ENCODE measurements at regions not wholly inside any gene's neighbourhood (a gene's known extent, or its start where the extent isn't known, plus 50 kb on each side); places are given as distances from the start of the nearest gene placed in this dataset.

GRCh38 chr21:28113718-28114117 lies 879.0 kb downstream of the LTN1 start:
- Histone ChIP-seq H3K4me3 (ENCODE audit: control extremely low read depth in 1 of 5, extremely low read depth in 1 of 5, insufficient read depth in 1 of 5, low read depth in 2 of 5, low read length in 4 of 5) (no peak overlapping the region), H3K9ac (ENCODE audit: low read length) (no peak overlapping the region), H3K4me2 (replicated peaks; ENCODE audit: low read depth, low read length, poor library complexity, severe bottlenecking) (no peak overlapping the region), H4K20me1 (ENCODE audit: control insufficient read depth, insufficient read depth, low read length, poor library complexity, severe bottlenecking) (no peaks in the 10 kb centered on the region), H3K4me1 (ENCODE audit: control insufficient read depth in 2 of 2, insufficient read depth in 2 of 2, low read length in 2 of 2) (no peaks in the 10 kb centered on the region), H3K27me3 (replicated peaks in 1 of 4; ENCODE audit: control extremely low read depth in 1 of 4, control insufficient read depth in 3 of 4, insufficient read depth in 4 of 4, low read length in 3 of 4) (no peaks in the 10 kb centered on the region), H3K27ac (ENCODE audit: low read length in 2 of 2) (no peak overlapping the region), H3K79me2 (ENCODE audit: control insufficient read depth, insufficient read depth, low read length) (no peaks in the 10 kb centered on the region), H3K9me3 (ENCODE audit: control extremely low read depth in 1 of 3, control insufficient read depth in 2 of 3, insufficient read depth in 1 of 3, low read length in 2 of 3) (peaks cover 0 to 3% (median 1%) of the 10 kb centered on the region in 3 donors), H2AFZ (ENCODE audit: insufficient read depth, low read depth, low read length, poor library complexity, severe bottlenecking) (no peak overlapping the region), H3K36me3 (replicated peaks in 1 of 2; ENCODE audit: control extremely low read depth in 1 of 2, control insufficient read depth in 1 of 2, extremely low read depth in 1 of 2, insufficient read depth in 2 of 2, low read length in 1 of 2) (no peaks in the 10 kb centered on the region)
- Mint-ChIP-seq H3K27me3 (no peaks in the 10 kb centered on the region), H3K9me3 (ENCODE audit: insufficient read depth) (peaks cover under 1% of the 10 kb centered on the region), H3K4me1 (no peaks in the 10 kb centered on the region), H3K4me3 (no peak overlapping the region), H3K27ac (no peak overlapping the region)
- TF ChIP-seq EZH2 (IDR thresholded peaks at IDR 0.05; ENCODE audit: borderline replicate concordance, insufficient read depth, low read depth, low read length, poor library complexity, severe bottlenecking) = no peak
- TF ChIP-seq, protein P1, sequence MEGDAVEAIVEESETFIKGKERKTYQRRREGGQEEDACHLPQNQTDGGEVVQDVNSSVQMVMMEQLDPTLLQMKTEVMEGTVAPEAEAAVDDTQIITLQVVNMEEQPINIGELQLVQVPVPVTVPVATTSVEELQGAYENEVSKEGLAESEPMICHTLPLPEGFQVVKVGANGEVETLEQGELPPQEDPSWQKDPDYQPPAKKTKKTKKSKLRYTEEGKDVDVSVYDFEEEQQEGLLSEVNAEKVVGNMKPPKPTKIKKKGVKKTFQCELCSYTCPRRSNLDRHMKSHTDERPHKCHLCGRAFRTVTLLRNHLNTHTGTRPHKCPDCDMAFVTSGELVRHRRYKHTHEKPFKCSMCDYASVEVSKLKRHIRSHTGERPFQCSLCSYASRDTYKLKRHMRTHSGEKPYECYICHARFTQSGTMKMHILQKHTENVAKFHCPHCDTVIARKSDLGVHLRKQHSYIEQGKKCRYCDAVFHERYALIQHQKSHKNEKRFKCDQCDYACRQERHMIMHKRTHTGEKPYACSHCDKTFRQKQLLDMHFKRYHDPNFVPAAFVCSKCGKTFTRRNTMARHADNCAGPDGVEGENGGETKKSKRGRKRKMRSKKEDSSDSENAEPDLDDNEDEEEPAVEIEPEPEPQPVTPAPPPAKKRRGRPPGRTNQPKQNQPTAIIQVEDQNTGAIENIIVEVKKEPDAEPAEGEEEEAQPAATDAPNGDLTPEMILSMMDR (IDR thresholded peaks at IDR 0.05) = no peak
- CTCF ChIA-PET = no interaction called here
- intact Hi-C loops (cut with micrococcal nuclease) = no loop called here
- no peak for DNase-seq
- POLR2A ChIA-PET = no interaction called here
- no peak for ATAC-seq (ENCODE audit: low read depth)

DNA sequence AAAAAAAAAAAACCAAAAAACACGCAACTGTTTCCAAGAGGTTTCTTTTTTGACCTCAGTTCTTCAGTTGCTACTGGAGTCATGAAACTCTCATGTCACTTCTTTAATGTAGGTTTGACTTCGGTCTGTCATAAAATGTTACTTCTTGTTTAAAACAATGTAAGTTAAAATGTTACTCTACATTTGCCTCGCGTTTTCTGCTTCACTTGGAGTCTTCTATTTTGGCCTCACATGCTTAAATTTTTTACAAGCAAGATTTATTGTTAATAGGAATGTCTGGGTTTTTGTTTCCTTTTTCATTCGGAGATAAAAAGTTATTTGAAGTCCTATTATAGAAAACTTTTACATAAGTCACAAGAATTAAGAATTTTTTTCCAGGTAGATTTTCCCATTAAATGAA lies 880.2 kb downstream of the LTN1 start:
- Mint-ChIP-seq H3K9me3 (ENCODE audit: insufficient read depth) (peaks cover 2% of the 10 kb centered on the region), H3K4me1 (no peaks in the 10 kb centered on the region), H3K27ac (no peak overlapping the region), H3K27me3 (no peaks in the 10 kb centered on the region), H3K4me3 (no peak overlapping the region)
- H3K9me3 ChIP-seq (ENCODE audit: control extremely low read depth in 1 of 3, control insufficient read depth in 2 of 3, insufficient read depth in 1 of 3, low read length in 2 of 3) = peaks cover 0 to 1% (median under 1%) of the 10 kb centered on the region in 3 donors
- H3K4me2 ChIP-seq (replicated peaks; ENCODE audit: low read depth, low read length, poor library complexity, severe bottlenecking) = no peak overlapping the region
- no peaks in the 10 kb centered on the region for H4K20me1 ChIP-seq (ENCODE audit: control insufficient read depth, insufficient read depth, low read length, poor library complexity, severe bottlenecking)
- H2AFZ ChIP-seq (ENCODE audit: insufficient read depth, low read depth, low read length, poor library complexity, severe bottlenecking) = no peak overlapping the region
- H3K27me3 ChIP-seq (replicated peaks in 1 of 4; ENCODE audit: control extremely low read depth in 1 of 4, control insufficient read depth in 3 of 4, insufficient read depth in 4 of 4, low read length in 3 of 4) = no peaks in the 10 kb centered on the region
- H3K27ac ChIP-seq (ENCODE audit: low read length in 2 of 2) = no peak overlapping the region
- CTCF ChIA-PET = no interaction called here
- H3K9ac ChIP-seq (ENCODE audit: low read length) = no peak overlapping the region
- H3K79me2 ChIP-seq (ENCODE audit: control insufficient read depth, insufficient read depth, low read length) = no peaks in the 10 kb centered on the region
- no peak for DNase-seq
- no peak for ATAC-seq (ENCODE audit: low read depth)
- TF ChIP-seq EZH2 (IDR thresholded peaks at IDR 0.05; ENCODE audit: borderline replicate concordance, insufficient read depth, low read depth, low read length, poor library complexity, severe bottlenecking) = no peak
- TF ChIP-seq, protein P1 (IDR thresholded peaks at IDR 0.05) = no peak
- WGBS (ENCODE audit: insufficient coverage) = no CpG with 5 or more reads among the region's 5 CpGs
- H3K36me3 ChIP-seq (replicated peaks in 1 of 2; ENCODE audit: control extremely low read depth in 1 of 2, control insufficient read depth in 1 of 2, extremely low read depth in 1 of 2, insufficient read depth in 2 of 2, low read length in 1 of 2) = no peaks in the 10 kb centered on the region
- no peak overlapping the region for H3K4me3 ChIP-seq (ENCODE audit: control extremely low read depth in 1 of 5, extremely low read depth in 1 of 5, insufficient read depth in 1 of 5, low read depth in 2 of 5, low read length in 4 of 5)
- intact Hi-C loops (cut with micrococcal nuclease) = no loop called here
- POLR2A ChIA-PET = no interaction called here
- H3K4me1 ChIP-seq (ENCODE audit: control insufficient read depth in 2 of 2, insufficient read depth in 2 of 2, low read length in 2 of 2) = no peaks in the 10 kb centered on the region
